Astrocyte of the cerebellum (primary cell): ENCODE measurements at regions not wholly inside any gene's neighbourhood (a gene's known extent, or its start where the extent isn't known, plus 50 kb on each side); places are given as distances from the start of the nearest gene placed in this dataset.

Experiments
- DNase-seq: peaks from one replicate; pipeline ENCODE4 v3.0.0-alpha.2; 2011; ENCODE audit warnings: low read depth
- H3K4me3 ChIP-seq: 2 replicates; pipeline ENCODE4 v1.5.1; 2011; ENCODE audit warnings: mild to moderate bottlenecking, low read depth, low read length, moderate library complexity
- in situ Hi-C: cut with HindIII; loops from 2 replicates; pipeline ENCODE4 v1.10.0; 2017; ENCODE audit warnings: low sequenced_read_pairs
- TF ChIP-seq, protein P1 (sequence below): IDR thresholded peaks from 2 replicates; pipeline ENCODE4 v1.5.1; 2012; ENCODE audit warnings: low read length, low read depth, moderate library complexity, mild to moderate bottlenecking; ENCODE audit errors: missing control alignments

GRCh38 chr10:8993864-8994263 is 939.4 kb downstream of the GATA3 start:
- in situ Hi-C loops: no loop called here
- TF ChIP-seq, protein P1, sequence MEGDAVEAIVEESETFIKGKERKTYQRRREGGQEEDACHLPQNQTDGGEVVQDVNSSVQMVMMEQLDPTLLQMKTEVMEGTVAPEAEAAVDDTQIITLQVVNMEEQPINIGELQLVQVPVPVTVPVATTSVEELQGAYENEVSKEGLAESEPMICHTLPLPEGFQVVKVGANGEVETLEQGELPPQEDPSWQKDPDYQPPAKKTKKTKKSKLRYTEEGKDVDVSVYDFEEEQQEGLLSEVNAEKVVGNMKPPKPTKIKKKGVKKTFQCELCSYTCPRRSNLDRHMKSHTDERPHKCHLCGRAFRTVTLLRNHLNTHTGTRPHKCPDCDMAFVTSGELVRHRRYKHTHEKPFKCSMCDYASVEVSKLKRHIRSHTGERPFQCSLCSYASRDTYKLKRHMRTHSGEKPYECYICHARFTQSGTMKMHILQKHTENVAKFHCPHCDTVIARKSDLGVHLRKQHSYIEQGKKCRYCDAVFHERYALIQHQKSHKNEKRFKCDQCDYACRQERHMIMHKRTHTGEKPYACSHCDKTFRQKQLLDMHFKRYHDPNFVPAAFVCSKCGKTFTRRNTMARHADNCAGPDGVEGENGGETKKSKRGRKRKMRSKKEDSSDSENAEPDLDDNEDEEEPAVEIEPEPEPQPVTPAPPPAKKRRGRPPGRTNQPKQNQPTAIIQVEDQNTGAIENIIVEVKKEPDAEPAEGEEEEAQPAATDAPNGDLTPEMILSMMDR: no peak
- no peak for DNase-seq
- H3K4me3 ChIP-seq: no peak overlapping the region

DNA sequence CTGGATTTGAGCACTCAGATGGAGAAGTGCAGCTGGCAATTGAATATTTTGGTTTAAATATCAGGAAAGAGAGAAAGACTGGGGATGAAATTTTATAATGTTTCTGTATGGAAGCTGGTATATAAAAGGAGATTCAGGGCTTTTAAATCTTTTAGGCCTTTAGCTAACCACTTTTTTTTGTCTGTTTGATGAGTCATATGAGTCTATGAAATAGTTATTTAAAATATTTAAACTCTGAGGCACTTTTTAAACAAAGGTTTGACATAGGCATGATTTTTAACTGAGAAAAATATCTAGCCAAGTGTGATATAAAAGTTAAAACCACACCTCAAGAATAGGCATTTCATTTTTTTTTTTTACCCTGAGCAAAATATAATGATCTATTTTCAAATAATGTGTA is 944.3 kb downstream of the GATA3 start:
- TF ChIP-seq, protein P1: no peak
- no peak for DNase-seq

GRCh38 chr10:9003122-9003521 is 948.6 kb downstream of the GATA3 start:
- DNase-seq: no peak
- no peak overlapping the region for H3K4me3 ChIP-seq
- TF ChIP-seq, protein P1: no peak
- in situ Hi-C loops: no loop called here

More for the DNA sequence above, 944.3 kb downstream of the GATA3 start:
- H3K4me3 ChIP-seq: no peak overlapping the region
- in situ Hi-C loops: no loop called here

GRCh38 chr10:9004736-9005135 is 950.2 kb downstream of the GATA3 start:
- H3K4me3 ChIP-seq: no peak overlapping the region

DNA sequence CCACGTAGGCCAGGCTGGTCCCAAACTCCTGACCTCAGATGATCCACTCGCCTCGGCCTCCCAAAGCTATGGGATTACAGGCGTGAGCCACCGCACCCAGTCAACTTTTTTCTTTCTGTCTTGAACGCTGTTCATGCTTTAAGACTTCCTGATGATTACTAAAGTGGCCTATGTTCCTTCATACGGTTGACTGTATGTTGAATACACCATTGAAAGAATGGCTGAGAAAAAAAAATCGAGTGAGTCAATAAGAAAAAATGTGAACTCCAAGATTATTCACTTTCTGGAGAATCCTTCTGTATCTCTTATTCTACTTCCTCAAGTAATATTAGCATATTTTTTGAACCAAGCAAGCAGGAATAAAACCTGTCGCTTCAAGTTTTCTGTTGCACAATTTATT is 955.0 kb downstream of the GATA3 start:
- in situ Hi-C loops: no loop called here
- no peak for DNase-seq
- no peak overlapping the region for H3K4me3 ChIP-seq
- TF ChIP-seq, protein P1: no peak

More at GRCh38 chr10:9004736-9005135, 950.2 kb downstream of the GATA3 start:
- DNase-seq: no peak
- in situ Hi-C loops: no loop called here
- TF ChIP-seq, protein P1: no peak

GRCh38 chr10:9010093-9010492 is 955.6 kb downstream of the GATA3 start:
- TF ChIP-seq, protein P1: no peak
- H3K4me3 ChIP-seq: no peak overlapping the region
- DNase-seq: no peak
- in situ Hi-C loops: no loop called here

DNA sequence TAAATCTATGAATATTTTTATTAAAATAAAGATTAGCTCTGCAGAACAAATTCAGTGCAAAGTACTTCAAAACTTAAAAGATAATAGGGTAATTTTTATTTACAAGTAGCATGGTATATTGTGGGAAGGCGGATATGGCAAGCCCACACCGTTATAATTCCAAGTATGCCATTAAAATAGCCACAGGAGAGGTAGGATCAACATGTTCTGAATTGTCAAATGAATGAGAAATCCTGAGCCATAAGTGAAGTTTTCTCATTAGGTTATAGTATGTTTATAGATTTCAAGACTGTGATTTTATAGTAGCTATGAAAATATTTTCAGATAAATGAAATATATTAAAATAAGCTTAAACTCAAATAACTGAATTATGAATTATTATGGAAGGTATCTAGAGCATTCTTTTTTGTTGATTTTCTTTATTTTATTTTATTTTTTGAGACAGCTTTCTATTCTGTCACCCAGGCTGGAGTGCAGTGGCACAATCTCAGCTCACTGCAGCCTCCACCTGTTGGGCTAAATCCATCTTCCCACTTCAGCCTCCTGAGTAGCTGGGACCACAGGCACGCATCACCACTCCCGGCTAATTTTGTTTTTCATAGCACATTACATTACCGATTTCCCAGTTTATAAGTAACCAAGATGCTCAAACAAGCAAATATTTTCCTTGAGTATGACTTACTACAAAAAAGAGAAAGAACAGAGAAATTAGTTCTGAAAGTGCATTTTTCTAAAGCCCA is 956.6 kb downstream of the GATA3 start:
- TF ChIP-seq, protein P1: no peak
- H3K4me3 ChIP-seq: no peak overlapping the region
- in situ Hi-C loops: no loop called here
- DNase-seq: no peak
